Stomach smooth muscle (tissue), 2 donors: ENCODE measurements at regions not wholly inside any gene's neighbourhood (a gene's known extent, or its start where the extent isn't known, plus 50 kb on each side); places are given as distances from the start of the nearest gene placed in this dataset.

Experiments
- H3K27ac ChIP-seq: one replicate; pipeline ENCODE4 v1.7.0; 2013; ENCODE audit warnings: mild to moderate bottlenecking, low read length, inconsistent platforms
- H3K27me3 ChIP-seq, 2 donors: one replicate each; pipeline ENCODE4 v1.7.0; 2013; ENCODE audit warnings: low read length in 2 of 2; ENCODE audit not compliant: insufficient read depth in 2 of 2, control insufficient read depth in 1 of 2
- H3K36me3 ChIP-seq, 2 donors: one replicate each; pipeline ENCODE4 v1.7.0; 2013; ENCODE audit warnings: low read length in 2 of 2; ENCODE audit not compliant: control insufficient read depth in 2 of 2, insufficient read depth in 2 of 2
- H3K4me1 ChIP-seq: one replicate; pipeline ENCODE4 v1.7.0; 2013; ENCODE audit warnings: low read length; ENCODE audit not compliant: control insufficient read depth, insufficient read depth
- H3K4me3 ChIP-seq, 2 donors: one replicate each; pipeline ENCODE4 v1.7.0; 2013; ENCODE audit warnings: low read length in 2 of 2
- H3K9ac ChIP-seq, 2 donors: one replicate each; pipeline ENCODE4 v1.7.0; 2013; ENCODE audit warnings: low read length in 2 of 2, mild to moderate bottlenecking in 1 of 2
- H3K9me3 ChIP-seq, 2 donors: one replicate each; pipeline ENCODE4 v1.7.0; 2013; ENCODE audit warnings: low read length in 2 of 2; ENCODE audit not compliant: control insufficient read depth in 2 of 2
- donor health status: healthy.
- donor health status: Pancreatic carcinoma.

DNA sequence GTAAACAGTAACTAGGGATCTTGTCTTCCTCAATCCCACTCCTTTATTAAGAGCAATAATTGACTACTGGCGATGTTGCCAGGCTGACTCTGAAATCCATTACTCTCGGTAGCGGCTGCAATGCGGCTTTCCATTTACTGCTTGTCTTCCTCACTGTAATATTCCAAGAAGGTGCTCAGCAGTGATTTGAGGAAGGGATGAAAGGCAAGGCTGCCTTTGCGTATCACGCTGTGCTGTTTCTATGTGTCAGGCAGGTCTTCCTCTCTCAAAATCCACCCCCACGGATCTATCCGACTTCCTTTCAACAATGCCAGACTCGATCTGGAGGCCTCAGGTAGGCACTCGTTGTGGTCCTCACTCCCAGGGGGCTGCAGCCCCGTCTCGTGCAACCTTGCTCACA lies 261.4 kb upstream of the CDH4 start:
- Histone ChIP-seq H3K36me3 (no peaks in the 10 kb centered on the region), H3K4me1 (no peaks in the 10 kb centered on the region), H3K9ac (no peak overlapping the region), H3K27me3 (peaks cover 0 to 2% of the 10 kb centered on the region in 2 donors), H3K9me3 (peaks cover 0 to 5% of the 10 kb centered on the region in 2 donors), H3K27ac (no peak overlapping the region), H3K4me3 (no peak overlapping the region)

DNA sequence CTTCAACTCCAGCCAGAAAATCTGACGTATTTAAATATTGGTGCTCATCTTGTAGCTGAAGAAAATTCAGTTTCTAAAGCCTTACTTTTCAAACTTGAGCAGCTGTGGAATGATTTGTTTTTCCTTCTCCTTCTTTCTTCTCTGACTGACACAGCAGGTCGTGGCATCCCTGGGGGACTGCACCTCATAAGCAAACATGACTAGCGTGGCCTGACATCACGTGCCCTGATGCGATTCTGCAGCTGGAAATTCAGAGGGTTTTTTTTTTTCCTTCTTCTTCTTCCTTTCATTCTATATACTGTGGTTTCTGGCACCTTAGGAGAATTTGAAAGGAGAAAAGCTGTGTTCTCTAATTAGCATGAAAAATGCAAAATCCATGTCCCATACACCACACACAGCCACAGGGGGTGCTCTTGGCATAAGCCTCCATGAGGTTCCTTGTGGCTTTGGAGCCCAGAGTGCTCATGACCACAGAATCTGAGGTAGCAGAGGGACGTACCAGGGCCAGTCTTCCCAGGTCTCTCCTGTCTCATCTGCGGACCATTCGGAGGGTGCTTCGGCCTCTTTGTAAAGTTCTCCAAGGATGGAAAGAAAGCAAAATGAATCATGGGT lies 258.5 kb upstream of the CDH4 start:
- no peaks in the 10 kb centered on the region for H3K9me3 ChIP-seq
- peaks cover 2 to 5% of the 10 kb centered on the region in 2 donors for H3K27me3 ChIP-seq
- H3K4me3 ChIP-seq, result no peak overlapping the region
- H3K4me1 ChIP-seq, result no peaks in the 10 kb centered on the region
- H3K27ac ChIP-seq, result no peak overlapping the region
- no peaks in the 10 kb centered on the region for H3K36me3 ChIP-seq
- no peak overlapping the region for H3K9ac ChIP-seq

DNA sequence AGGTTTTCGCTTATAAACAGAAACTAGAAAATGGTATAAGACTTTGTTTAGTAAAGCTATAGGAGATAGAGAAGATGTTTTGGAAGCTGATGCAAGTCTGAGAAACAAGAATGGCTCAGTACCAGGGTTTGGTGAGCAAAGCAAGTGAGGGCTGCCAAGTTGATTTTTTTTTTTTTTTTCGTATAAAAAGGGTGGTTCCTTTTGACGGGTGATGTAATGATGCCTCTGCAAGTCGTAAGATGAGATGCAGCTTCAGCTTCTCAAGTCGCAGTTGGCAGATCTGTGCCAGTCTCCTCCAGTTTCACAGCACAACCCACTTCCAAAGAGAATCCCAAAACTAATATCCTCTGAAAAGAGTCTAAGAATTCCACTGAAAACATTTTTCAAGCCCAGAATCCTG lies 252.8 kb upstream of the CDH4 start:
- Histone ChIP-seq H3K27ac (no peak overlapping the region), H3K27me3 (peaks cover 2 to 5% of the 10 kb centered on the region in 2 donors), H3K9ac (no peak overlapping the region), H3K4me1 (no peaks in the 10 kb centered on the region), H3K36me3 (no peaks in the 10 kb centered on the region), H3K4me3 (no peak overlapping the region), H3K9me3 (no peaks in the 10 kb centered on the region)

DNA sequence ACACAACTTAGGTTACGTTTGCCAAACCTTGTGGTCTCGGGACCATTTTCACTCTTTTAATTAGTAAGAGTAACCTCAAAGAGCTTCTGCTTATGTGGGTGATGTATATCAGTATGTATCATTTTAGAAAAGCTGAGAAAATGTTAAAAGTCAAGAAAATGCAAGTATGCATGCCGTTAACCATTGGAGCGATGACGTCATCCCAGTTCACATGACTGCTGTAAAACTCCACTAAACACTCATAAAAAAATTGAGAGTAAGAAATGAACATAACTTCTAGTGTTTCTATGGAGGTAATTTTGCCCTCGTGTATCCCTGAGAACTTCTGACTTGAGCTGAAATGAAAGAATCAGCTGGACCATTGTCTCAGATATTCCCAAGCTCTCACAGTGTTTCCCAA lies 250.0 kb upstream of the CDH4 start:
- H3K27me3 ChIP-seq, result peaks cover 0 to 4% of the 10 kb centered on the region in 2 donors
- H3K4me3 ChIP-seq, result no peak overlapping the region
- H3K9ac ChIP-seq, result no peak overlapping the region
- H3K4me1 ChIP-seq, result no peaks in the 10 kb centered on the region
- H3K36me3 ChIP-seq, result no peaks in the 10 kb centered on the region
- H3K9me3 ChIP-seq, result no peaks in the 10 kb centered on the region
- H3K27ac ChIP-seq, result no peak overlapping the region

DNA sequence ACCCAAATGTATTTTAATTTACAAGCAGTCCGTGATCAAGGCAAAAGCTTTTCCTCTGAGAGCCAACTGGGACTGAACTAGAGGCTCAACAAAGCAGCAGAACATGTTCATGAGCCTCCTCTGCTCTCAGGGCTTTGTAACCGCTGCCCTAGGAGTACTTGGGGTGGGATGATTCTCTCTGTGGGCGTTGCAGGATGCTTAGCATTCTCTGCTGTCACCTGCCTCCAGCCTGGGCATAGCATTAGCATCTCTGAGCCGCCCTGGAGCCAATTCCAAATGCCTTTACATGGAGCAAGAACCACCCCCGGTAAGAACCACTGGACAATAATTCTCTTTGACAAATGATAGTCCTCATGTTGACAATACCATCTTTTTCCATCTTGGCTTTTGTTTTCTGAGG lies 237.6 kb upstream of the CDH4 start:
- Histone ChIP-seq H3K9ac (no peak overlapping the region), H3K27me3 (no peaks in the 10 kb centered on the region), H3K4me1 (no peaks in the 10 kb centered on the region), H3K36me3 (no peaks in the 10 kb centered on the region), H3K4me3 (no peak overlapping the region), H3K27ac (no peak overlapping the region), H3K9me3 (peaks cover 3% of the 10 kb centered on the region in 2 donors)

DNA sequence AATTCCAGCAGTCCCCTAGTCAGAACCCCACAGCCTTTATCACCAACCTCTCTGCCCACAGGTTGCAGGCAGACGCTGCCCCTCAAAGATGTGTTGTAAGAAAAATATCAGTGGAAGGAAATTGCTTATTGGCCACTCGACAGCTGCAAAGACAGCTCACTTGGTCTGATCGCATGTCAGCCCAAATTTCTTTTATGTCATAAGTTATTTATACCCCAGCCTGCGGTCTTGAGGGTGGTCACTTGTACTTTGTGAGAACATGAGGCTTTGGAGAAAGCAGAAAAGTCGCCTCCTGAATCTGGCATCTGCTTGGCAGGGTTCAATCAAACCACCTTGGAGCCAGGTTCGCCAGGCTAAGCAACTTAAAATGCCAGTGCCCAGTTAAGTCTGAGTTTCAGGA lies 236.5 kb upstream of the CDH4 start:
- Histone ChIP-seq H3K4me1 (no peaks in the 10 kb centered on the region), H3K36me3 (no peaks in the 10 kb centered on the region), H3K27ac (no peak overlapping the region), H3K27me3 (no peaks in the 10 kb centered on the region), H3K4me3 (no peak overlapping the region), H3K9ac (no peak overlapping the region), H3K9me3 (peaks cover 3 to 4% of the 10 kb centered on the region in 2 donors)

DNA sequence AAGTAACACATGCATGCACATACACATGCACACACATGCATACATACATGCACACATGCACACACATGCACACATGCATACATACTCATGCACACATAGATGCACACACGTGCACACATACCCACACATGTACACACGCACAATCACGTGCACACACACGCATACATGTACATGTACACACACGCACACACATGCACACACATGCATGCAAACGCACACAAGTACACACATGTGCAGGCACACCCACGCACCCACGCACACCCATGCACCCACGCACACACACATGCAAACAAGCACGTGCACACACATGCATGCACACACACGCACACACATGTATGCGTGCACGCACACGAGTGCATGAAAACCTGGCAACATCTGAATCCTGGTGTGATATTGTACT lies 232.7 kb upstream of the CDH4 start:
- no peaks in the 10 kb centered on the region for H3K36me3 ChIP-seq
- H3K9me3 ChIP-seq, result peaks cover 3 to 4% of the 10 kb centered on the region in 2 donors
- H3K4me1 ChIP-seq, result no peaks in the 10 kb centered on the region
- no peak overlapping the region for H3K4me3 ChIP-seq
- no peak overlapping the region for H3K9ac ChIP-seq
- no peak overlapping the region for H3K27ac ChIP-seq
- peaks cover 0 to 2% of the 10 kb centered on the region in 2 donors for H3K27me3 ChIP-seq

DNA sequence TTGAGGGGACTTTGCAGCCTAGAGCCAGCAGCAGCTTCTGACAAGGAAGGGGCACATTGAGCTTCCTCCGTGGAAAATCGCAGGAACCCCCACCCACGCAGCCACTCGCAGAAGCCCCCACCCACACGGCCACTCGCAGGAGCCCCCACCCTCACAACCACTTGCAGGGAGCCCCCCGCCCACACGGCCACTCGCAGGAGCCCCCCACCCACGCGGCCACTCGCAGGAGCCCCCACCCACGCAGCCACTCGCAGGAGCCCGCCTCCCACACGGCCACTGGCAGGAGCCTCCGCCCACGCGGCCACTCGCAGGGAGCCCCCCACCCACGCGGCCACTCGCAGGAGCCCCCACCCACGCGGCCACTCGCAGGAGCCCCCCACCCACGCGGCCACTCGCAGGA lies 228.4 kb upstream of the CDH4 start:
- Histone ChIP-seq H3K9ac (no peak overlapping the region), H3K36me3 (no peaks in the 10 kb centered on the region), H3K27ac (no peak overlapping the region), H3K4me3 (no peak overlapping the region), H3K4me1 (no peaks in the 10 kb centered on the region), H3K27me3 (peaks cover 0 to 2% of the 10 kb centered on the region in 2 donors), H3K9me3 (peaks cover 3 to 4% of the 10 kb centered on the region in 2 donors)

DNA sequence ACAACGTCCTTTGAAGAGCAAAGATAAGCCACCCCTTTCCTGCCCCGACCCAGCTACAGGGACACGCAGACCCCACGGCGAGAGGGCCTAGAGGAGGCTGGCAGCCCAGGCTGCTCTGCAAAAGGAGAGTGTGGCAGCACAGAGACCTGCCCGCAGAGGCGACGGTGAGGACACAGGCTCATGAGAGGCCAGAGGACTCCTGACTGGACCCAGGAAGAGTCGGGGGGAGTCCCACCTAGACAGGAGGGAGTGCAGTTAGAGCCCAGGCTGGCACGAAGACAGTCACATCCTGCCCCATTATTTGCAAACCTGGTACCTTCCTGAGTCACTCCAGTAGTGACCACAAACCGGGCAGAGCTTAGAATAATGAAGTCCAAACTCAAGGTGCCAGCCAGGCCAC lies 227.7 kb upstream of the CDH4 start:
- Histone ChIP-seq H3K4me3 (no peak overlapping the region), H3K27ac (no peak overlapping the region), H3K4me1 (no peaks in the 10 kb centered on the region), H3K9me3 (peaks cover 0 to 2% of the 10 kb centered on the region in 2 donors), H3K27me3 (peaks cover 0 to 2% of the 10 kb centered on the region in 2 donors), H3K36me3 (no peaks in the 10 kb centered on the region), H3K9ac (no peak overlapping the region)

DNA sequence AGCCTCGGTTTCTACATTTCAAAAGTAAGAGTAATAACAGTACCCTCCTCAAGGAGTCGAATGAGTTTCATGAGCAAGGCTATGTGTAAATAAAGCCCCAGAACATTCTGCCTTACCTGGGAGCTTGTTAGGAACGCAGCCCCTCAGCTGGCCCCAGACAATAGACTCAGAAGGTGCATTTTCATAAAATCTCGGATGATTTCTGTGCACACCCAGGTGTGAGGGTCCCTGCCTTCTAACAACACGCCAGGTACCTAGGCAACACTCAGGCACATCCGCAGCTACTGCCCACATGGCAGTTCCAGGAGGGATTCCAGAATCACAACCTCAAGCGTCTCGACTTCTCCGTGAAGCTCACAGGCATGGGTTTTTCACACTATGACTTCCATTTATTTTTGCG lies 226.5 kb upstream of the CDH4 start:
- H3K27ac ChIP-seq, result no peak overlapping the region
- H3K4me1 ChIP-seq, result no peaks in the 10 kb centered on the region
- no peaks in the 10 kb centered on the region for H3K9me3 ChIP-seq
- H3K27me3 ChIP-seq, result peaks cover 0 to 2% of the 10 kb centered on the region in 2 donors
- H3K4me3 ChIP-seq, result no peak overlapping the region
- H3K36me3 ChIP-seq, result no peaks in the 10 kb centered on the region
- no peak overlapping the region for H3K9ac ChIP-seq

DNA sequence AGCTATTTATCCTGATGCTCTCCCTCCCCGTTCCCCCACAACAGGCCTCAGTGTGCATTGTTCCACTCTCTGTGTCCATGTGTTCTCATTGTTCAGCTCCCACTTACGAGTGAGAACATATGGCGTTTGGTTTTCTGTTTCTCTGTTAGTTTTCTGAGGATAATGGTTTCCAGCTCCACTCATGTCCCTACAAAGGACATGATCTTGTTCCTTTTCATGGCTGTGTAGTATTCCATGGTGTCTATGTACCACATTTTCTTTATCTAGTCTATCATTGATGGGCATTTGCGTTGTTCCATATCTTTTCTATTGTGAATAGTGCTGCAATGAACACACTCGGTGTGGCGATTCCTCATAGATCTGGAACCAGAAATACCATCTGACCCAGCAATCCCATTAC lies 225.9 kb upstream of the CDH4 start:
- Histone ChIP-seq H3K36me3 (no peaks in the 10 kb centered on the region), H3K4me1 (no peaks in the 10 kb centered on the region), H3K9me3 (no peaks in the 10 kb centered on the region), H3K27me3 (peaks cover 0 to 2% of the 10 kb centered on the region in 2 donors), H3K9ac (no peak overlapping the region), H3K4me3 (no peak overlapping the region), H3K27ac (no peak overlapping the region)
